Muscle of arm (tissue), 1 donor: ENCODE measurements at regions not wholly inside any gene's neighbourhood (a gene's known extent, or its start where the extent isn't known, plus 50 kb on each side); places are given as distances from the start of the nearest gene placed in this dataset.

ENCODE experiments used
- DNase-seq: peaks from one replicate; pipeline ENCODE4 v3.0.0-alpha.2; 2013

GRCh38 chr21:27429710-27430341, 462.9 kb upstream of the ADAMTS5 start:
- peak; percentile 66 for DNase-seq

DNA sequence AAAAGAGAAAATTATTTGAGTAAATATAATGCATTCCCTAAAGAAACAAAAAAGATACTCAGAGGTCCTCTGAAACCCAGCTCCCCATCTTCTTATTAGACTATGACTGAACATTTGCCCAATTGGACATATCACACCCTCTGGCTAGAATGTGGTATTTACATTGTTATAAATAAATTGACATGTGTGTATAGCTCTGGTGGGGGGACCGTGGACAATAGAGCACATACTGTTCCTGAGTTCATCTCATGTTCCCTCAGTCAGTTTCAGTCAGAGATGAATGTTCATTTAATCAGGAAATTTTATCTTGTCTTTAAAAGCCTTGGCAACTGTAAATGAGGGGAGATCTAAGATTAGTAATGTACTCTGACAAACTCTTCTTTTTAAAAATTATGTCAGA, 459.3 kb upstream of the ADAMTS5 start:
- no peak for DNase-seq

GRCh38 chr21:27425574-27425973, 458.7 kb upstream of the ADAMTS5 start:
- DNase-seq = no peak

DNA sequence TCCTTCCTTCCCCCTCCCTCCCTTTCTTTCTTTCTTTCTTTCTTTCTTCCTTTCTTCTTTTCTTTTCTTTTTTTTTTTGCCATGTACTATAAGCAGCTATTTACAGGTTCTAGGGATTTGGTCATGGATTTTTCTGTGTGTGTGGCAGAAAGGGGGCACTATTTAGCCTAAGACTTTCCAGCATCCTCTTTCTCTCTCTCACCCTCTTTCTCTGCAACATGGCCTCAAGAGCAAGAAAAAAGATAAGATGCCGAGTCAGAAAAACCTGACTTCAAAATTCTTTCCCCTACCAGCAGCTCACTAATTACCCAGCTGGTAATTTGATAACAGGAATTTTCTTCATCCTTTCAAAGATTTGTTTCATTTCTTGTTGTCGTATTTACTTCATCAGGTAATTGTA, 458.3 kb upstream of the ADAMTS5 start:
- DNase-seq = no peak

DNA sequence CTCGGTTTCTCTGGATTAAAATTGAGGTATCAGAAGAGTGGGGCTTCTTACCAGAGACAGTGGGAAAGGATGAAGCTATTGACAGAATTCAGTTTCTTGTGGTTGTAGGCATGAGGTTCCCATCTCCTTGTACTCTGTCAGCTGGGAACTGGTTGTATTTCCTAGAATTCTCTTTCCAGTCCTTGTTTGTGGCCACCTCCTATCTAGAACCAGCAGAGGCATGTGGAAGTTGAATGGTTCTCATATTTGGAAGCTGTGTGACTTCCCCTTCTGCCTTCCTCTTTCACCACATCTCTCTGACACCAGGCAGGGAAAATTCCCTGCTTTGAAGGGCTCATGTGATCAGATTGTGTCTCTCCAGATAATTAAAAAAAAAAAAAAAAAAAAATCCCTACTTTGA, 457.7 kb upstream of the ADAMTS5 start:
- no peak for DNase-seq

DNA sequence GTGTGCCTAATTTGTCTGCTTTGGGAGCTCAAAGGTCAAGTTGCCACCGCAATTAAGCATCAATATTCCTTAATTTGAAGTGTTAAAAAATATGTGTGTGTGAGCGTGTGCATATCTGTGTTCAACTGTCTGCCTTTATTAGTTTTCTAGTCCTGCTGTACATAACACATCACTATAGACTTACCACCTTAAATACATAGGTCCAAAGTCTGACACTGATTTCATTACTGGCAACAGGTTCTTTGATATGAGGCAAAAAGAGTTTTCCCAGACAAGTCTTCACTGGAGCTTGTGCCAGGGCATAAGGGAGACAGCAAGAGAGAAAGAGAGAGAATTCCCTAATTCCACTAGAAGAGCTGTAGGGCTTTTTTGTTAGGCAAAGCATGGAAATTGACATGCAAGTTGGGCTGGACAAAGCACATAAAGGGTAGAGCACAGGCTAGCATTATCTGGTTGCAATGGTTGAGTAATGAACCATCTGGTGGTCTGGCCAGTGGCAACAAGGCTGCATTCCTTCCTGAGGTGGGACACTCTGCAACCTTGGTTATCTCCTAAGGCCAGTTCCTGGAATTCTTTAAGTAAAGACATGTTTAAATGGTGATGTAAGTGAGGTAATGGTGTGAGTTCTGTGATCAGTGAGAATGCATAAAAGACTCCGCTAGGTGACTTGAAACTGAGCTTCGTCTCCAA, 457.2 kb upstream of the ADAMTS5 start:
- DNase-seq = no peak

DNA sequence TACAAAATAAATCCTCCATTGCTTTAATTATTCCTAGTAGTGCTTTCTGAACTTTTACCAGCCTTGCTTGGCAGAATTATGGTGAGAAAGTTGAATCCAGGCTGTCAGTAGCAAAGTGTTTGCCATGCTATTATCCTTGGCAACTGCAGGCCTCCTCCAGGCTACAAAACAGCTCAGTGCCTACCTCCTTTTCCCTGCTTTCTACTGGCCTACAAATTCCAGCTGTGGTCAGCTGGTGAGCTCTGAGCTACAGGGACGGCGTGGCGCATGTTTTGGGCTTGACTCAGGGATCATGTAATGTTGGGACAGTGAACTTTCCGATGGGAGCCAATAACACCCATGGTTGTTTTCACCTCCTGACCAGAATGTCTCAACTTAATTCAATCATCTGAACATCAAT, 456.1 kb upstream of the ADAMTS5 start:
- DNase-seq = no peak

- no peak for DNase-seq
These were observed 455.5 kb upstream of the ADAMTS5 start for GRCh38 chr21:27422435-27422834.

- no peak for DNase-seq
These were observed 454.8 kb upstream of the ADAMTS5 start for GRCh38 chr21:27421654-27422053.

- no peak for DNase-seq
These were observed 452.3 kb upstream of the ADAMTS5 start for GRCh38 chr21:27419153-27419552.

DNA sequence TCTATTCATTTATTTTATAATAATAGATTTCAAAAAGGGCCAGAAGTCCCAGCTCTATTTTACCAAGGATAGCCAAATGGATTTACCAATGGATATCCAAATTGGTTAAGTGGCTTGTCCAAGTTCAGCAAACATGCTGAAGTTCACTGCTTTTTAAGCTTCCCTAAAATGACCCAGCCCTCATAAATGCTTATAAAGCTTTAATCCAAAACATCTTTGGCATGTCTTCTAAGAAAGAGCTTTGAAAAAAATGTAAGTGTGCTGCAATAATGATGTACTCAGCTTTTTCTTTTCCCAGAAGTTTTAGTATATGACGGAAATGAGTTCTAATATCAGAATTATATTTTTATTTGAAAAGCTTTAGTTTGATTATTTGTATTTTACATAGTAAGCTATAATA, 451.5 kb upstream of the ADAMTS5 start:
- no peak for DNase-seq

DNA sequence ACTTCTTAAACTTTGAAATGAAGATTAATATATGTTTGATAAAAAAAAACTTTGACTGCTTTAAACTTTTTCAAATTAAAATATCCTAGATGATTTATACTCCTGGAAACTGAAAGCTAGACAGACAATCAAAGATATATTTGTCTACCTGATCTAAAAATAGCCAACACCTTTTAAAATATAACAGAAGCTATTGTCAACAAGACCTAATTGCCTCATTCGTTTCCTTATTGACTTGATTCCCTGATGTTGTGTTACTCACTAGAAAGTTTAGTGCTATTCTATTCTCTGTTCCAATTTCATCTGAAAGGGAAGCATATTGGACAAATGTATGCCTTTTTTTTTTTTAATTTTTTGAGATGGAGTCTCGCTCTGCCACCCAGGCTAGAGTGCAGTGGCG, 445.6 kb upstream of the ADAMTS5 start:
- no peak for DNase-seq

DNA sequence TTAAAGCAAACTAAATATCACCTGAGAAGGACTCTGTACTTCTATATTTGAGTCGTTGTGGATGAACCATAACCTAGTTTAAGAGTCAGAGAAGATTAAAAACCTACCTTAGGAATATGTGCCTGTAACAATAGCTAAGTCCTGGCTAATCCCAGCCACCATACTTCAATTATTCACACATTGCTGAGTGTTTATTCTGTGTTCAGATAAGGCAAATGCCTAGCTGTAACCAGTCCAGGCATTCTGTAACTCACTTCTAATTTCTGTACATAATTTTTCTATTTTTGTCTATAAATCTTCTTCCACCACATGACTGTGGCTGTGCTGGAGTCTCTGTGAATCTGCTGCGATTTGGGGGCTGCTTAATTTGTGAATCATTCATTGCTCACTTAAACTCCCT, 441.9 kb upstream of the ADAMTS5 start:
- no peak for DNase-seq

GRCh38 chr21:27407271-27407670, 440.4 kb upstream of the ADAMTS5 start:
- DNase-seq = no peak

DNA sequence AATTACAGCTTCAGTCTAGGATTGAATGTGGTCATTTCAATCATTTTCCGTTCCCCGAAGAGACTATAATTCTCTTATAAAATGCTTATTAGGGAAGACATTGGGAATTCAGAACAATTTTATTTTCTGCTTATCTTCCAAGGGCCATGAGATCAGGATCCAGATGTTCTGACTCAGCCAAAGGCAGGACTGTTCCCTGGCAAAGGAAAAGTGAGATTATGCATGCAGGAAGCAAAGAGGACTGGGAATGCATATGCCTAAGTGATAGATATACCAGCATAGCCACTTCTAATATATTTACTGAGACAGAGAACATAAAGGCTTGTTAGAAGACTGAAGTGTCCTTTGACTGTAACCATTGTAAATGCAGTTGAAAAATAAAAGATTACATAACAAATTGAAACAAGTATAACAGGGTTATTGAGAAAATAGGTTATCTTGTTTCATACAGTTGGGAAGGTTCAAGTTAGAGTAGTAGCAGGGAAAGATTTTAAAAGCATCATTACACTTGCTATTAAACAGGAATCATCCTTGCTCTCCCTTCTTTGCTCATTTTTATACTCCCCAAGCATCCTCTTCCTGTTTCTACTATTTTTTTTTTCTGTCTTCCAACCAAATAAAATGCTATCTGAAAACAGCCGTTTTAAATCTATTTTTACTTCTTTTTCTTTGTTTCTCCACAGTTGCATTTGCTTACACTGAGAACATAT, 439.6 kb upstream of the ADAMTS5 start:
- DNase-seq = peak; percentile 77

- no peak for DNase-seq
These were observed 436.1 kb upstream of the ADAMTS5 start for GRCh38 chr21:27403011-27403410.

- DNase-seq = no peak
These were observed 433.2 kb upstream of the ADAMTS5 start for GRCh38 chr21:27400045-27400444.

GRCh38 chr21:27397578-27397977, 430.7 kb upstream of the ADAMTS5 start:
- no peak for DNase-seq

GRCh38 chr21:27393726-27394125, 426.8 kb upstream of the ADAMTS5 start:
- no peak for DNase-seq

GRCh38 chr21:27391990-27392389, 425.1 kb upstream of the ADAMTS5 start:
- no peak for DNase-seq

DNA sequence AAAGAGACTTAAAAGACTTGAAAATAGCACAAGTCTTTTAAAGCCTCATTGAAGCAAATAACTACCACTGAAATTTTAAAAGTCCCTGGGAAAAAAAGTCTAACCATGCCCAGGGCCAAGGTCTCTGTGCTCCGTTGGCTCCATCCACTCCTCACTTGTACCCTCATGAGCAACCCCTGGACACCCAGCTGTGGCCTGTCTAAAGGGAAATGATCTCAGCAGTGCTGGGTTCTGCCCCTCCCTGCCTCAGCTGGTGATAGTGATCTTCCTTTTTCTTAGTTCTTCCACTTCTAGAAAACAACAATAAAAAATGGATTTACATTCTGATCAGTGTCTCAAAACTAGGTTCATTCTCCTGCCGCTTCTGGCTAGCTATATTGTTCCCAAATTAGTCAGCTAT, 423.5 kb upstream of the ADAMTS5 start:
- no peak for DNase-seq

DNA sequence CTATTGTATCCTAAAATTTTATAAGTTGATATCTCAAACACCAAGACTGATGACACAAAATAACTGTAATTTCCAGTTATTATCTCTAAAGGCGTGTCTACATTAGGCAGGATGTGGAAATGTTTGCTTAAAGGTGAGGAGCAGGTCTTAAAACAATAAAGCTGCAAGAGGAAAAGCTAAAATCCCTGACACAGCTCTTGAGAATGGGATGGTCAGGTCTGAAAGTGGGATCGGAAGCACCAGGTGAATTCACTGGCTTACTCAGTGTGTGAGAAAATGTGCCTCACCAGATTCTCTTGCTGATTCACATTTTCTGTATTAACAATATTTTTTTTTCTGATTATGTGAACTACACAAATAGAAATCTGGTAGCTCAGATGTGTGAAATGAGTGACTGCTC, 421.9 kb upstream of the ADAMTS5 start:
- DNase-seq = no peak

DNA sequence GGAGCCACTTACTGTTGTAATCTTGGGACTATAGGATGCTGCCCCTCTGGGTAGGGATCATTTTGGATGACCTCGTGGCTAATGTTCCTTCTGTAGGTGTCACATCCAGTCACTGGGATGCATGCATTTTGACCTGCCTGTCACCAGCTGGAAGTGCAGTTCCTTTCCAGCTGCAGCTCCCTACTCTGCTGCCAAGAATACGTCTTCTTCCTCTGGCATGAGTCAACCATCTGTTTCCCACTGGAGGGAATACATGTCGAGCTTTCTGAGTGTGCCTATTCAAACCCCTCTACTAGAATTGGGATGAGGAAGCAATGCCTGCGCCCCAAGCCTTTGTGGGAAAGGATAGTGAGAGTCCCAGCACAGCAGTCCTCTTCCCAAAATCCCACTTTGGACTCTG, 415.5 kb upstream of the ADAMTS5 start:
- DNase-seq = no peak
